HG03025 (cell line): ENCODE measurements at regions not wholly inside any gene's neighbourhood (a gene's known extent, or its start where the extent isn't known, plus 50 kb on each side); places are given as distances from the start of the nearest gene placed in this dataset.
"Not testable (repeated sequence)": the region's sequence is repeated elsewhere in the genome, so short reads cannot be mapped to it uniquely, and the experiment has no call there.

ENCODE experiments used
- ATAC-seq: cut with Tn5 transposase; IDR thresholded peaks from one replicate; pipeline ENCODE4 v1.9.1; 2021; ENCODE audit warnings: mild to moderate bottlenecking, moderate library complexity; ENCODE audit not compliant: unreplicated experiment, low FRiP score

DNA sequence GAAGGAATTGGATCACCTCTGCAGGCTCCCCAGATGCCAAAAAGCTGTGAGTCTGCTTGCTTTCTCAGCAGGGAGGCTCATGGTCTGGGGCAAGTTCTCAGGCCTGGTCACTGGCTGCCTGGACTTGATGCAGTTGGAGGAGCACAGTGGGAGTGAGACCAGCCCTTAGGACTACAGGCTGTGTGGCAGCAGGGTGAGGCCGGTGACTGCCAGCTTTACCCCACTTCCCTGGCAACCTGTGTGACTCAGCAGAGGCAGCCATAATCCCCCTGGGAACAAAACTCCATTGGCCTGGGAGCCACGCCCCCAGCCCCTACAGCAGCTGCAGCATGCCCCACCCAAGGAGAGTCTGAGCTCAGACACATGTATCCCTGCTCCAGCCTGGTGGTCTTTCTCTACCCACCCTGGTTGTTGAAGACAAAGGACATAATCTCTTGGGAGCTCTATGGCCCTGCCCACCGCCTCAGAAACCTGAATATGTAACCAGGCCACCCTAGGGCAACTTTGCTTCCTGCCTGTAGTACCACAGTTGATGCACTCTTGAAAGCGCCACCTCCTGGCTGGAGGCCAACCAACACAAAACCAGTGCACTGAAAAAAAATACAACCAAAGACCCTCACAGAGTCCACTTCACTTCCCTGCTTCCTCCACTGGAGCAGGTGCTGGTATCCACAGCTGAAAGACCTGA lies 106.8 kb upstream of the SPATS2L start:
- ATAC-seq, result no peak

DNA sequence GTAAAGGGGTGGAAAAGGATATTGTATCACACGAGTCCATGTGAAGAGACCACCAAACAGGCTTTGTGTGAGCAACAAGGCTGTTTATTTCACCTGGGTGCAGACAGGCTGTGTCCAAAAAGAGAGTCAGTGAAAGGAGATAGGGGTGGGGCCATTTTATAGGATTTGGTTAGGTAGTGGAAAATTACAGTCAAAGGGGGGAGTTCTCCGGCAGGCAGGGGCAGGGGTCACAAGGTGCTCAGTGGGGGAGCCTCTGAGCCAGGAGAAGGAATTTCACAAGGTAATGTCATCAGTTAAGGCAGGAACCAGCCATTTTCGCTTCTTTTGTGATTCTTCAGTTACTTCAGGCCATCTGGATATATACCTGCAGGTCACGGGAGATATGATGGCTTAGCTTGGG lies 104.7 kb upstream of the SPATS2L start:
- not testable (repeated sequence) for ATAC-seq

GRCh38 chr2:200203381-200203827 lies 103.1 kb upstream of the SPATS2L start:
- no peak for ATAC-seq

DNA sequence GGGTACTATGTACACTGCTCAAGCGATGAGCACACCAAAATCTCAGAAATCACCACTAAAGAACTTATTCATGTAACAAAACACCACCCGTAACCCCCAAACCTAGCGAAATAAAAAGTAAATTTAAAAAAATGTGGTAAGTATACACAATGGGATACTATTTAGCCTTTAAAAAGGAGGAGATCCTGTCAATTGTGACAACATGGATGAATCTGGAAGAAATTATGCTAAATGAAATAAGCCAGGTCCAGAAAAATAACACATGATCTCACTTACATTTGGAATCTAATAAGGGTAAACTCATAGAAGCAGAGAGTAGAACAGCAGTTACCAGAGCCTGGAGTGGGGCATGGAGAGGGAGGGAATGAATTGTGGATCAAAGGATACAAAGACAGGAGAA lies 98.5 kb upstream of the SPATS2L start:
- no peak for ATAC-seq

DNA sequence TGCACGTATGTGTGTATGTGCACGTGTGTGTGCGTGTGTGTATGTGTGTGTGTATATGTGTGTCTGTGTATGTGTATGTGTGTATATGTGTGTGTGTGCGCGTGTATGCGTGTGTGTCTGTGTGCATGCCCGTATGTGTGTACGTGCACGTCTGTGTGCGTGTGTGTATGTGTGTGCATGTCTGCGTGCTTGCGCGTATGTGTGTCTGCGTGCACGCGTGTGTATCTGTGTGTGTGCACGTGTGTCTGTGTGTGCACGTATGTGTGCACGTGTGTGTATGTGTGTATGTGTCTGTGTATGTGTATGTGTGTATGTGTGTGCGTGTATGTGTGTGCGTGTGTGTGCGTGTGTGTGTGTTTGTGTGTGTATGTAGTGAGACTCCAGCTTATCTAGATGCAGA lies 97.5 kb upstream of the SPATS2L start:
- ATAC-seq, result no peak

DNA sequence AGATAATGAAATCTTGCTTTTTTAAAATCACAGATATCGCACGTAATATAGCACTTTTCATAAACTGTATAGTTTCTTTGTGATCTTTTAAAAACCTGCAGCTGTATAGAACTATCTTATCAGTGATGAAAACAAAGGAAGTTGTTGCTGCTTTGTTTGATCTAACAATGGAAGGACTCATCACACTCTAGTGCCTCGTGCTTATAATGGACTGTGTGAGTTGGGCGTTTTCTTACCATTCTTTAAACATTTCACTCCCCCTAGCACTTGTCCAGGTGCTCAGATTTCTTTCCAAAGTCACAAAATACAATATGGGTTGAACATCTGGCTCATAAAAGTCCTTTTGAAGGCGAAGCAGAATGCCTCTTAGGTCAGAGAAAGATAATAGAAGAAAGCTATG lies 94.8 kb upstream of the SPATS2L start:
- no peak for ATAC-seq

DNA sequence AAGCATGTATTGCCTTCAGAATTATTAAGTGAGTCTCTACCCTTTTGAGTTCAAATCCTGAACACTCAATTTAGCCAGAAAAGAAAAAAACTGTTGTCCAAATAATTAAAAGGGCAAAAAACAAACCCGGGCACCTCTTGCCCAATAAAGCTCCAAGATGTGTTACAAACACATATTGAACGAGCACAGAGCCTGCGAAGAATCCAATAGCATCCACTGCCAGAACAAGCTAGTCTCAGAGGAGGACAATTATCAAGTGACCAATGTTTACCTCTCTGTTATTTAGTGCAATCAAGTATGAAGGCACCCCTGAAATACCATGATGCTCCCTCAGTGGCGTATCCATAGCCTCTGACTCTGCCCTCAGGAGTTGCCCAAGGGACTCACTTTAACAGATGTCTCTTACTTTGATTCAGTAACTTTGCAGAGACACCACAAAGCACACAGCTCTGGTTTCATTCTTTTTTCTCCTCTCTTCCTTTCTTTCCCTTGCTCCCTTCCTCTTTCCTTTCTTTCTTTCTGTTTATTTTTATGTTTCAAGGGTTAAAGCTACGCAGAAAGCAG lies 93.5 kb upstream of the SPATS2L start:
- no peak for ATAC-seq

DNA sequence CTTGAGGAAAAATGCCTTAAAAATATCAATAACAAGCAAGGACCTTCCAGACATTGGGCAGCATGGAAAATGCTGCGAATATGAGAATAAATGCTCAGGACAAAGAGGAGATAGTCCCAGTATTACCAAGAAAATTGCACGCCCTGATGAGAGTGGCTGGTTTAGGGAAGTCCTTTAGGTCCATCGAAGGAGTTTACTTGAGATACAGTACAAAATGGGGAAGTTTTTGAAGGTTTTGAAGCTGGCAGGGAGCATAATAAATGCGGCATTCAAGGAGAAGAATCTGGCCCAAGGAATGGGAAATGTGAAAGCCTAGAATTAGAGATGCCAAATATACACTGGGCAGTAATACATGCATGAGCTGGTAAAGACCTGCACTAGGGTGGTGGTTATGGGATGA lies 90.2 kb upstream of the SPATS2L start:
- ATAC-seq, result no peak

DNA sequence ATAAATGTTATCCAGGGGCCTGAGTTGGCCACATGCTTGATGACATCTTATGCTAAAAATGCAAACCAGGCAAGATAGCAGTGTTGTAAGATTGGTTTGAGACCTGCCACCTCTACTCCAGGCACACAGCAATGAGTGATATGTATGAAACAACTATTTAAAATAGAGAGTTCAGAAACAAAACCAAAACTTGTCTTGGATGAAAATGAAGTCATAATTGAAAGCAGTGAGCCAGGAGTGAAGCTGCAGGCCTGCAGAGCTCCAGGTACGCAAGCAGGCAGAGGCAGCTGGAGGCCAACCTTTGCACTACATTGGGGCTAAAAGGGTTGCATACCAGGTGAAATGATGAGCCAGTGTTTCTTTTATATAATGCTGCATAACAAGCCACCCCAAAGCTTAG lies 89.2 kb upstream of the SPATS2L start:
- no peak for ATAC-seq

- no peak for ATAC-seq
These were observed 87.8 kb upstream of the SPATS2L start for GRCh38 chr2:200218645-200219044.

DNA sequence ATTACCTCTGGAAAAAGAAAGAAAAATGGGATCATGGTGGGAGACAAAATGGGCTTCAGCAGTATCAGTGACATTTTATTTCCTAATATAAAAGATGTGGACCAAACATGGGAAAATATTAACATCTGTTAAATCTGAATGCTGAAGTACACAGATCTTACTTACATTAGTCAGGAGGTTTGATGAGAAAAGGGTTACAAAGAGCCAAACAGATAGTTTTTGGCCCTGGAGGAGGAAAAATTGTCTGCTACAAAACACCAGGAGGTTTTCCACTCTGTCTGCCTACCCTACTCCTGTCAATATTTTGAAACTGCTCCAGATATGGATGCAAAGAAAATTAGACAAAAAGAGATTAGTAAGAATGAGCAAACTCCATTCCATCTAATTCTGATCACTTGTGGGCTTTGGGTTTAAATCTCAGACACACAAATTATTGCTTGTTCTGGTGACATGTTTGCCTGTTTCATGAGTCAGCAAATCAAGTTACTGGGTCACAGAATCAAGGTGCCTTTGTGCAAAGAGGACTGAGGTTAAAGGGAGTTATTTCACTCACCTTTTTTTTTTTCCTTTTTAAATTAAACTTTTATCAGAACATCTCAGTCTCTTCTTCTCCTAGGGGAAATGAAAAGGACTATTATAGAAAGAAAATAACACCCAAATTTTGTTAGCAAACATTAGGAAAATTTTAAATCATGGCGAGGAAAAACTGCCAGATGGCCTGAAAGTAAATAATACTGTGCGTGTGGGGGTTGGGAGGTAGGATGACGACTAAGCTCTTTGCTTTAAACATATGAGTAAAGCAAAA lies 87.0 kb upstream of the SPATS2L start:
- ATAC-seq, result no peak

DNA sequence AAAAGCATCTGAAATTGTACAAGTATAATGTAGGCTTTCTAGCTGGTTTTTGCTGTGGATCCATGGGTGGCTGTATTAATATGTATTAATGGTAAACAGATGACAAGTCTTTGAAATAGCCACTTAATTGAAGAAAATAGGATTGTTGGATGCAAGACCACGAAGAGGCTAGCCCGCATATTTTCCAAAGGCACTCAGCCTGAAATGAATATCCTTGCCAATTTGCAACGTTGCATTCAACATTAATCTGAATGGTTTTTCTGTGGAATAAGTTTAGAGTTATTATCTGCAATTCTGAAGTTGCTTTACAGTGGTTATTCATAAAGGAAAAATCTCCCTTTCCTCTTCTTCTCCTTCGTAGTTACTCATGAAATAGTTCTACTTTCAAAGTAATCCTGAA lies 86.2 kb upstream of the SPATS2L start:
- no peak for ATAC-seq

- ATAC-seq, result no peak
These were observed 85.2 kb upstream of the SPATS2L start for GRCh38 chr2:200221055-200221955.

DNA sequence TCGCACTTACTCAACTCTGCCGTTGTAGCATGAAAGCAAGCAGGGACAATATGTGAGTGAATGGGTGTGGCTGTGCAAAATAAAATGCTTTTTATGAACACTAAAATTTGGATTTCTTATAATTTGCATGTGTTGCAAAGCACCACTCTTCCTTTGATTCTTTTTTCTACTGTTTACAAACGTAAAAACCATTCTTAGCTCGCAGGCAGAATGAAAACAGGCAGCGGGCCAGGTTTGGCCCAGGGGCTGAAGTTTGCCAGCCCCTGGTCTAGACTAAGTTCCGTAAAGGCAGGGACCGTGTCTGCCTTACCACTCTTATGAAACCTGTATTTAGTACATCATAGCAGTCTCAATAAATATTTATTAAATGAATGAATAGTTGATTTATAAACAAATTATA lies 83.7 kb upstream of the SPATS2L start:
- no peak for ATAC-seq

GRCh38 chr2:200223205-200223784 lies 83.2 kb upstream of the SPATS2L start:
- ATAC-seq, result no peak

- no peak for ATAC-seq
These were observed 80.5 kb upstream of the SPATS2L start for GRCh38 chr2:200225951-200226350.

DNA sequence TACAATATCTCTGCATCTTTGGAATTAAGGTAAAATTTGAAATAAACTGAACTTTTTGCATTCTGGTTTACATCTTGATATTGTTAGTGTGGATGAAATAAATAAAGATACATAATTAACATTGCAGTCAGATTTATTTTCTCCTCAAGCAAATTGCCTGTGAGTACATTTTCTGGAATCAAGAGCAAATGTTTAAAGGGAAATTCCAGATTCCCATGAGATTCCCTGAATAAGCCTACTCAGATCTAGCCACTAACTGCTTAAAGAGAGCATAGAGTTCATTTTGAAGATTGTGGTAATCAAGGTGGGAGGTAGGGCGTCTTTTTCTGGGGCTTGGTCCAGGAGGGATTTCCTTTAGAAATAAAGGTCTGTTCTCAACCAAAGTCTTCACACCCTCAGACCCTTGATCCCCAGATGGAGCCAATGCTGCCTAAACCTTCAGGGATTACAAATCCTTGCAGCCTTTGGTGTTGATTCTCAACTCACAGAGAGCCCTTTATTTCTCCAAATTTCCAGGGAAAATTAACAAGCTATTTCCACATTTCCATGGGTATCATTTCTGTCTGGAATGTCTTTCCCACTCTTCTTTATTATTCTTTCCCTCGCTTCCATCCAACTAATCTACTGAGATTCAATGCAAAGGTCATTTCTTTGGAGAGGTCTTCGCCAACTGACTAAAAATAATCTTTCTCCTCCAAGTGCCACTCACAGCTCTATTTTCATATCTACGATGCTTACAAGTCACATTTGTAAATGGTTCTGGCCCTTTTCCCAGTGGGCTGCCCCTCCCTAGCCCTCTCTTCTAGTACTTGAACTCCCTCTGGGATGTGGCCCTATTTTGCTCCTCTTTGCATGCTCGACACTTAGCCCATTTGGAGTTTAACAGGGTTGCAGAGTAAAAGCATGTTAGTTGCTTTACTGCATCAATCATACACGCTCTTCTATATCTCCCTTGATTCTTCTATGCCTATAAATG lies 79.8 kb upstream of the SPATS2L start:
- no peak for ATAC-seq

DNA sequence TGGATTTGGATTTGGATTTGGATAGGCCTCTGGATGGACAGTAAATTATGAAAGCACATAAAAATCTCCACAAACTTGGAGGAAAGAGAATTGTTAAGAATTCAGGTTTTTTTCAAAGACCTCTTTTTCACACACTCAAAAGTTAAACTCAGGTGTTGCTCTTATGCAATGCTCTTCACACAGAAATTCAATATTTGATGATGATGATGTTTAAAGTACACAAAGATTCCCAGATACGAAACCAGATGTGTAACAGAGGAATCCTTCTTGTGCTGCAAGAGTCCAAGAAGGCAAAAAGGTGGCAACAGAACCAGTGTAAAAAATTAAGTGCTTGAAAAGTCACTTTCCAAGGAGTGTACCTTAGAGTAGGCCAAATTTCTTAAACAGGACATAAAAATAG lies 75.8 kb upstream of the SPATS2L start:
- ATAC-seq, result no peak

DNA sequence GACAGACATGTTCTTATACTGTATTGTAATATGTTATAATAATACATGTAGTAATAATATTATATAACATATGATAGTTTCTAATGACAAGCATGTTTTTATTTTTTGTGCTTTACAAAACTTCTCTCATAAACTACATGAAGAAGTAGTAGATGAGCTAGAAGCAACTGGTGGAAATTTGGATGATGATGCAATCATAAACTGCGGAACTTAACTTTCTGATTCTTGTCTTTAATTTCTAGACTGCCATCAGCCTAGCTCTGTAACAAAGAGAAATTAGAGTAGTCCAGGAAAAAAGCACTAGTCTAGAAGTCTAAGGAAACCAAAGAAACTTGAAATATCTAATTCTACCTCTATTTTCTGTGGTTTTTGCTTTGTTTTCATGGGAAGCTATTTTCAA lies 71.0 kb upstream of the SPATS2L start:
- no peak for ATAC-seq
